ENCODE measurements at regions not wholly inside any gene's neighbourhood (a gene's known extent, or its start where the extent isn't known, plus 50 kb on each side); places are given as distances from the start of the nearest gene placed in this dataset.

GRCh38 chr22:47804281-47804680 is 1041.8 kb downstream of the TBC1D22A start:
- Mint-ChIP-seq H3K36me3 (ENCODE audit: low read depth) (no peaks in the 10 kb centered on the region), H3K27me3 (ENCODE audit: low read depth) (peaks cover 3% of the 10 kb centered on the region), H3K4me3 (no peak overlapping the region), H3K4me1 (peaks cover 7% of the 10 kb centered on the region), H3K9me3 (peaks cover 5% of the 10 kb centered on the region), H3K27ac (ENCODE audit: unreplicated experiment) (no peak overlapping the region)
- no peak for DNase-seq (ENCODE audit: low read depth, low spot score)
- no peak for TF ChIP-seq CTCF (conservative IDR thresholded peaks at IDR 0.05)

- H3K4me1 Mint-ChIP-seq: peaks cover 7% of the 10 kb centered on the region
Observed at GRCh38 chr22:47802421-47802820, 1040.0 kb downstream of the TBC1D22A start.

GRCh38 chr22:47801541-47802245 is 1039.2 kb downstream of the TBC1D22A start:
- no peak overlapping the region for H3K4me3 Mint-ChIP-seq
- H3K36me3 Mint-ChIP-seq (ENCODE audit: low read depth): peaks cover 2% of the 10 kb centered on the region
- TF ChIP-seq CTCF (conservative IDR thresholded peaks at IDR 0.05): no peak
- peaks cover 11% of the 10 kb centered on the region for H3K9me3 Mint-ChIP-seq
- peaks cover 7% of the 10 kb centered on the region for H3K4me1 Mint-ChIP-seq
- H3K27ac Mint-ChIP-seq (ENCODE audit: unreplicated experiment): peak overlapping the region; percentile 75
- DNase-seq (ENCODE audit: low read depth, low spot score): no peak
- peaks cover 3% of the 10 kb centered on the region for H3K27me3 Mint-ChIP-seq (ENCODE audit: low read depth)

More at GRCh38 chr22:47802421-47802820, 1040.0 kb downstream of the TBC1D22A start:
- Mint-ChIP-seq H3K9me3 (peaks cover 11% of the 10 kb centered on the region), H3K36me3 (ENCODE audit: low read depth) (peaks cover 2% of the 10 kb centered on the region), H3K4me3 (no peak overlapping the region), H3K27ac (ENCODE audit: unreplicated experiment) (peak overlapping the region; percentile 75), H3K27me3 (ENCODE audit: low read depth) (peaks cover 3% of the 10 kb centered on the region)
- TF ChIP-seq CTCF (conservative IDR thresholded peaks at IDR 0.05): no peak
- DNase-seq (ENCODE audit: low read depth, low spot score): no peak

GRCh38 chr22:47798229-47798628 is 1035.8 kb downstream of the TBC1D22A start:
- Mint-ChIP-seq H3K9me3 (peaks cover 8% of the 10 kb centered on the region), H3K36me3 (ENCODE audit: low read depth) (peaks cover 2% of the 10 kb centered on the region), H3K27me3 (ENCODE audit: low read depth) (peaks cover 3% of the 10 kb centered on the region), H3K27ac (ENCODE audit: unreplicated experiment) (no peak overlapping the region), H3K4me1 (no peaks in the 10 kb centered on the region), H3K4me3 (no peak overlapping the region)
- no peak for TF ChIP-seq CTCF (conservative IDR thresholded peaks at IDR 0.05)
- DNase-seq (ENCODE audit: low read depth, low spot score): no peak

- H3K36me3 Mint-ChIP-seq (ENCODE audit: low read depth): peaks cover 2% of the 10 kb centered on the region
- H3K27ac Mint-ChIP-seq (ENCODE audit: unreplicated experiment): no peak overlapping the region
- no peak for DNase-seq (ENCODE audit: low read depth, low spot score)
- H3K9me3 Mint-ChIP-seq: peaks cover 8% of the 10 kb centered on the region
- H3K4me1 Mint-ChIP-seq: no peaks in the 10 kb centered on the region
- peaks cover 3% of the 10 kb centered on the region for H3K27me3 Mint-ChIP-seq (ENCODE audit: low read depth)
- H3K4me3 Mint-ChIP-seq: no peak overlapping the region
- TF ChIP-seq CTCF (conservative IDR thresholded peaks at IDR 0.05): no peak
Observed at GRCh38 chr22:47797342-47797945, 1035.0 kb downstream of the TBC1D22A start.

All from neural crest cell (in vitro differentiated cells).